GM21825 (cell line): ENCODE measurements at regions not wholly inside any gene's neighbourhood (a gene's known extent, or its start where the extent isn't known, plus 50 kb on each side); places are given as distances from the start of the nearest gene placed in this dataset.
"Not testable (repeated sequence)": the region's sequence is repeated elsewhere in the genome, so short reads cannot be mapped to it uniquely, and the experiment has no call there.

Source experiments
- ATAC-seq: cut with Tn5 transposase; IDR thresholded peaks from one replicate; pipeline ENCODE4 v1.9.1; 2021; ENCODE audit warnings: mild to moderate bottlenecking, moderate library complexity; ENCODE audit not compliant: unreplicated experiment

- ATAC-seq, result no peak
These were observed 304.8 kb upstream of the STAC start for GRCh38 chr3:36075491-36075890.

- ATAC-seq, result no peak
These were observed 303.0 kb upstream of the STAC start for GRCh38 chr3:36077320-36077719.

- not testable (repeated sequence) for ATAC-seq
These were observed 297.3 kb upstream of the STAC start for GRCh38 chr3:36082958-36083357.

- no peak for ATAC-seq
These were observed 285.1 kb upstream of the STAC start for GRCh38 chr3:36095238-36095637.

- no peak for ATAC-seq
These were observed 283.1 kb upstream of the STAC start for GRCh38 chr3:36097209-36097608.

- ATAC-seq, result no peak
These were observed 266.0 kb upstream of the STAC start for GRCh38 chr3:36114353-36114752.

- no peak for ATAC-seq
These were observed 256.0 kb upstream of the STAC start for GRCh38 chr3:36124118-36124796.

- ATAC-seq, result no peak
These were observed 248.1 kb upstream of the STAC start for GRCh38 chr3:36132214-36132613.

- ATAC-seq, result no peak
These were observed 244.4 kb upstream of the STAC start for GRCh38 chr3:36135863-36136262.

GRCh38 chr3:36142746-36143145, 237.6 kb upstream of the STAC start:
- ATAC-seq, result no peak

- no peak for ATAC-seq
These were observed 233.9 kb upstream of the STAC start for GRCh38 chr3:36146404-36146803.

- no peak for ATAC-seq
These were observed 232.3 kb upstream of the STAC start for GRCh38 chr3:36147934-36148558.

GRCh38 chr3:36149447-36149865, 230.8 kb upstream of the STAC start:
- no peak for ATAC-seq

GRCh38 chr3:36155515-36155914, 224.8 kb upstream of the STAC start:
- no peak for ATAC-seq

- ATAC-seq, result no peak
These were observed 215.9 kb upstream of the STAC start for GRCh38 chr3:36164400-36164799.

GRCh38 chr3:36165509-36166290, 214.6 kb upstream of the STAC start:
- ATAC-seq, result no peak

- ATAC-seq, result no peak
These were observed 213.8 kb upstream of the STAC start for GRCh38 chr3:36166477-36166876.

GRCh38 chr3:36172699-36173098, 207.6 kb upstream of the STAC start:
- no peak for ATAC-seq

- no peak for ATAC-seq
These were observed 205.0 kb upstream of the STAC start for GRCh38 chr3:36175113-36175812.

- ATAC-seq, result no peak
These were observed 204.3 kb upstream of the STAC start for GRCh38 chr3:36175916-36176461.

GRCh38 chr3:36178018-36178417, 202.3 kb upstream of the STAC start:
- ATAC-seq, result no peak
